ENCODE measurements at regions not wholly inside any gene's neighbourhood (a gene's known extent, or its start where the extent isn't known, plus 50 kb on each side); places are given as distances from the start of the nearest gene placed in this dataset.
"Not testable (repeated sequence)": the region's sequence is repeated elsewhere in the genome, so short reads cannot be mapped to it uniquely, and the experiment has no call there.

GRCh38 chr1:200263203-200263602 is 146.6 kb downstream of the ZNF281 start:
- H3K9me3 Mint-ChIP-seq = no peaks in the 10 kb centered on the region
- peaks cover 18% of the 10 kb centered on the region for H3K27me3 Mint-ChIP-seq (ENCODE audit: low read depth)
- H3K27ac Mint-ChIP-seq = no peak overlapping the region
- DNase-seq (ENCODE audit: low spot score) = no peak
- no peak overlapping the region for H3K4me3 Mint-ChIP-seq
- no peaks in the 10 kb centered on the region for H3K4me1 Mint-ChIP-seq (ENCODE audit: low read depth)
- no peaks in the 10 kb centered on the region for H3K36me3 Mint-ChIP-seq (ENCODE audit: low read depth)

- Mint-ChIP-seq H3K36me3 (ENCODE audit: low read depth) (no peaks in the 10 kb centered on the region), H3K4me3 (no peak overlapping the region), H3K4me1 (ENCODE audit: low read depth) (no peaks in the 10 kb centered on the region), H3K9me3 (no peaks in the 10 kb centered on the region), H3K27ac (no peak overlapping the region), H3K27me3 (ENCODE audit: low read depth) (peaks cover 18% of the 10 kb centered on the region)
- DNase-seq (ENCODE audit: low spot score) = no peak
These were observed 147.4 kb downstream of the ZNF281 start for GRCh38 chr1:200262326-200262965.

- no peak overlapping the region for H3K4me3 Mint-ChIP-seq
- no peak overlapping the region for H3K27ac Mint-ChIP-seq
- no peak for DNase-seq (ENCODE audit: low spot score)
- H3K36me3 Mint-ChIP-seq (ENCODE audit: low read depth) = no peaks in the 10 kb centered on the region
- H3K27me3 Mint-ChIP-seq (ENCODE audit: low read depth) = peaks cover 23% of the 10 kb centered on the region
- H3K4me1 Mint-ChIP-seq (ENCODE audit: low read depth) = no peaks in the 10 kb centered on the region
- H3K9me3 Mint-ChIP-seq = no peaks in the 10 kb centered on the region
These were observed 149.1 kb downstream of the ZNF281 start for GRCh38 chr1:200260597-200261335.

- Mint-ChIP-seq H3K27me3 (ENCODE audit: low read depth) (peaks cover 13% of the 10 kb centered on the region), H3K36me3 (ENCODE audit: low read depth) (no peaks in the 10 kb centered on the region), H3K27ac (no peak overlapping the region), H3K4me3 (no peak overlapping the region), H3K4me1 (ENCODE audit: low read depth) (peaks cover 12% of the 10 kb centered on the region), H3K9me3 (no peaks in the 10 kb centered on the region)
- no peak for DNase-seq (ENCODE audit: low spot score)
These were observed 151.1 kb downstream of the ZNF281 start for GRCh38 chr1:200258447-200259375.

- Mint-ChIP-seq H3K27me3 (ENCODE audit: low read depth) (peaks cover 11% of the 10 kb centered on the region), H3K36me3 (ENCODE audit: low read depth) (no peaks in the 10 kb centered on the region)
These were observed 152.6 kb downstream of the ZNF281 start for GRCh38 chr1:200257235-200257634.

GRCh38 chr1:200254602-200255001 is 155.2 kb downstream of the ZNF281 start:
- peaks cover 15% of the 10 kb centered on the region for H3K4me1 Mint-ChIP-seq (ENCODE audit: low read depth)
- H3K4me3 Mint-ChIP-seq; H3K9me3 Mint-ChIP-seq; H3K36me3 Mint-ChIP-seq (ENCODE audit: low read depth); DNase-seq (ENCODE audit: low spot score); H3K27ac Mint-ChIP-seq: not testable (repeated sequence)
- peaks cover 28% of the 10 kb centered on the region for H3K27me3 Mint-ChIP-seq (ENCODE audit: low read depth)

More at GRCh38 chr1:200257235-200257634, 152.6 kb downstream of the ZNF281 start:
- Mint-ChIP-seq H3K9me3 (no peaks in the 10 kb centered on the region), H3K4me1 (ENCODE audit: low read depth) (peaks cover 15% of the 10 kb centered on the region), H3K4me3 (no peak overlapping the region), H3K27ac (no peak overlapping the region)
- DNase-seq (ENCODE audit: low spot score) = no peak

- no peaks in the 10 kb centered on the region for H3K9me3 Mint-ChIP-seq
- peak; percentile 47 for DNase-seq (ENCODE audit: low spot score)
- no peak overlapping the region for H3K27ac Mint-ChIP-seq
- no peaks in the 10 kb centered on the region for H3K36me3 Mint-ChIP-seq (ENCODE audit: low read depth)
- no peak overlapping the region for H3K4me3 Mint-ChIP-seq
- H3K27me3 Mint-ChIP-seq (ENCODE audit: low read depth) = peaks cover 31% of the 10 kb centered on the region
- H3K4me1 Mint-ChIP-seq (ENCODE audit: low read depth) = peaks cover 15% of the 10 kb centered on the region
These were observed 155.9 kb downstream of the ZNF281 start for GRCh38 chr1:200253774-200254495.

GRCh38 chr1:200252531-200252930 is 157.3 kb downstream of the ZNF281 start:
- Mint-ChIP-seq H3K9me3 (no peaks in the 10 kb centered on the region), H3K36me3 (ENCODE audit: low read depth) (no peaks in the 10 kb centered on the region), H3K27ac (no peak overlapping the region), H3K4me3 (no peak overlapping the region), H3K27me3 (ENCODE audit: low read depth) (peaks cover 39% of the 10 kb centered on the region), H3K4me1 (ENCODE audit: low read depth) (peaks cover 15% of the 10 kb centered on the region)
- DNase-seq (ENCODE audit: low spot score) = no peak

- Mint-ChIP-seq H3K4me3 (no peak overlapping the region), H3K4me1 (ENCODE audit: low read depth) (peaks cover 15% of the 10 kb centered on the region), H3K36me3 (ENCODE audit: low read depth) (no peaks in the 10 kb centered on the region), H3K27me3 (ENCODE audit: low read depth) (peaks cover 43% of the 10 kb centered on the region), H3K27ac (no peak overlapping the region), H3K9me3 (no peaks in the 10 kb centered on the region)
- DNase-seq (ENCODE audit: low spot score) = no peak
These were observed 159.4 kb downstream of the ZNF281 start for GRCh38 chr1:200250469-200250868.

GRCh38 chr1:200248541-200248940 is 161.3 kb downstream of the ZNF281 start:
- Mint-ChIP-seq H3K4me1 (ENCODE audit: low read depth) (peaks cover under 1% of the 10 kb centered on the region), H3K27me3 (ENCODE audit: low read depth) (peaks cover 53% of the 10 kb centered on the region), H3K36me3 (ENCODE audit: low read depth) (no peaks in the 10 kb centered on the region), H3K4me3 (no peak overlapping the region), H3K9me3 (no peaks in the 10 kb centered on the region), H3K27ac (no peak overlapping the region)
- DNase-seq (ENCODE audit: low spot score) = no peak

GRCh38 chr1:200247518-200247917 is 162.3 kb downstream of the ZNF281 start:
- H3K27me3 Mint-ChIP-seq (ENCODE audit: low read depth) = peaks cover 60% of the 10 kb centered on the region

GRCh38 chr1:200245473-200245872 is 164.4 kb downstream of the ZNF281 start:
- H3K27me3 Mint-ChIP-seq (ENCODE audit: low read depth) = peaks cover 60% of the 10 kb centered on the region
- no peak overlapping the region for H3K4me3 Mint-ChIP-seq
- H3K36me3 Mint-ChIP-seq (ENCODE audit: low read depth) = no peaks in the 10 kb centered on the region
- no peak for DNase-seq (ENCODE audit: low spot score)
- peaks cover 1% of the 10 kb centered on the region for H3K4me1 Mint-ChIP-seq (ENCODE audit: low read depth)
- no peak overlapping the region for H3K27ac Mint-ChIP-seq
- no peaks in the 10 kb centered on the region for H3K9me3 Mint-ChIP-seq

More at GRCh38 chr1:200247518-200247917, 162.3 kb downstream of the ZNF281 start:
- no peak overlapping the region for H3K27ac Mint-ChIP-seq
- H3K4me1 Mint-ChIP-seq (ENCODE audit: low read depth) = no peaks in the 10 kb centered on the region
- no peaks in the 10 kb centered on the region for H3K36me3 Mint-ChIP-seq (ENCODE audit: low read depth)
- no peak for DNase-seq (ENCODE audit: low spot score)
- no peak overlapping the region for H3K4me3 Mint-ChIP-seq
- H3K9me3 Mint-ChIP-seq = no peaks in the 10 kb centered on the region

GRCh38 chr1:200243042-200243437 is 166.8 kb downstream of the ZNF281 start:
- DNase-seq (ENCODE audit: low spot score) = no peak
- H3K4me3 Mint-ChIP-seq = no peak overlapping the region
- H3K9me3 Mint-ChIP-seq = no peaks in the 10 kb centered on the region
- H3K27ac Mint-ChIP-seq = no peak overlapping the region
- H3K36me3 Mint-ChIP-seq (ENCODE audit: low read depth) = no peaks in the 10 kb centered on the region
- H3K27me3 Mint-ChIP-seq (ENCODE audit: low read depth) = peaks cover 56% of the 10 kb centered on the region
- H3K4me1 Mint-ChIP-seq (ENCODE audit: low read depth) = peaks cover 1% of the 10 kb centered on the region

All from T-helper 2 cell treated with Interferon-gamma antibody and Interleukin-4, amounts not matched to agents 5 μg/mL and 100 μg/mL, for 36 hours (primary cell).